ENCODE measurements at regions not wholly inside any gene's neighbourhood (a gene's known extent, or its start where the extent isn't known, plus 50 kb on each side); places are given as distances from the start of the nearest gene placed in this dataset.

DNA sequence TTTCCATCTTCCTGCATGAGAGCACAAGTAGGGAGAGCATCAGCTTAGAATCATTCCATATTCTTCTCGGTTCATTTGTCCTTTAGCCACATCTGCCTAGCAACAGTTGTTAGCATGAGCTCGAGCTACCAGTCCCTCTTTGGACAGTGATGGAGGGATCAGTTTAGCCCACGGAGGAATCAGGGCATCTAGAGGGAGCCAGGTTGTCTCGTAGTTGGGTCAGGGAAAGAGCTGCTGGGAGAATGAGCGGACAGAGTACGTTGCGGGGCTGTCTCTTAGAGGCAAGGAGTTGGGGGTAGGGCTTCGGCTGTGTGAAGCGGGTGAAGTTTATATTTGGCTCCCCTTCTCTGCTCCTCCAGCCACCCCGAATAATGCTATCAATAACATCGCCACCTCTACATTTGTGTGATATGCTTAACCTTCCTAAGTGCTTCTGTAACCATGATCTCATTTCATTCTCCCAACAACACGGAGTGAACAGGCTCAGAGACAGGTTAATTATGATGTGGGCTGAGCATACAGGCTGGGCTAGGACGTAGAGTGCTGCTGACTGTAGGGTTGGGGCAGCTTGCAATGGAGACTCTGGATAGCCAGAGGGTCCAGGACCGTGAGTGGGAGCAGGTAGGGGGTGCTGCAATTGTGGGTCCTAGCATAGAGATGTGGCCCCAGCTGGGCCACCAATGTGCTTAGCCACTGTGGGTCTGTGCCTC, 72.6 kb downstream of the FRMPD3 start:
- CTCF ChIA-PET: no interaction called here
- no peak overlapping the region for H3K27ac Mint-ChIP-seq
- H3K9me3 Mint-ChIP-seq: no peaks in the 10 kb centered on the region

More for the DNA sequence above, 72.6 kb downstream of the FRMPD3 start:
- Mint-ChIP-seq H3K27me3 (ENCODE audit: low read depth) (peaks cover 2% of the 10 kb centered on the region; the same call in 1 of the 2 replicates), H3K4me1 (peaks cover 20% of the 10 kb centered on the region), H3K36me3 (no peaks in the 10 kb centered on the region), H3K4me3 (no peak overlapping the region)
- DNase-seq (ENCODE audit: low spot score) (no peak), ATAC-seq (no peak)
- POLR2A ChIA-PET: no interaction called here
- TF ChIP-seq SMAD3 (CRISPR knock-in tag; IDR thresholded peaks at IDR 0.05; ENCODE audit: borderline replicate concordance) (no peak), NFE2L1 (CRISPR knock-in tag; IDR thresholded peaks at IDR 0.05) (no peak), JAZF1 (CRISPR knock-in tag; IDR thresholded peaks at IDR 0.05) (no peak), ZNF396 (CRISPR knock-in tag; IDR thresholded peaks at IDR 0.05; ENCODE audit: borderline replicate concordance) (no peak), CREM (CRISPR knock-in tag; IDR thresholded peaks at IDR 0.05) (no peak), ZNF671 (CRISPR knock-in tag; IDR thresholded peaks at IDR 0.05) (no peak), GTF2I (CRISPR knock-in tag; conservative IDR thresholded peaks at IDR 0.05) (no peak), OVOL2 (CRISPR knock-in tag; IDR thresholded peaks at IDR 0.05; ENCODE audit: borderline replicate concordance) (no peak), ELF4 (CRISPR knock-in tag; IDR thresholded peaks at IDR 0.05; ENCODE audit: low read depth) (no peak), GRHL2 (CRISPR knock-in tag; IDR thresholded peaks at IDR 0.05; ENCODE audit: insufficient replicate concordance, severe bottlenecking) (no peak), ZNF423 (CRISPR knock-in tag; IDR thresholded peaks at IDR 0.05) (no peak), SOX15 (CRISPR knock-in tag; IDR thresholded peaks at IDR 0.05) (no peak)
- TF ChIP-seq, protein P1, sequence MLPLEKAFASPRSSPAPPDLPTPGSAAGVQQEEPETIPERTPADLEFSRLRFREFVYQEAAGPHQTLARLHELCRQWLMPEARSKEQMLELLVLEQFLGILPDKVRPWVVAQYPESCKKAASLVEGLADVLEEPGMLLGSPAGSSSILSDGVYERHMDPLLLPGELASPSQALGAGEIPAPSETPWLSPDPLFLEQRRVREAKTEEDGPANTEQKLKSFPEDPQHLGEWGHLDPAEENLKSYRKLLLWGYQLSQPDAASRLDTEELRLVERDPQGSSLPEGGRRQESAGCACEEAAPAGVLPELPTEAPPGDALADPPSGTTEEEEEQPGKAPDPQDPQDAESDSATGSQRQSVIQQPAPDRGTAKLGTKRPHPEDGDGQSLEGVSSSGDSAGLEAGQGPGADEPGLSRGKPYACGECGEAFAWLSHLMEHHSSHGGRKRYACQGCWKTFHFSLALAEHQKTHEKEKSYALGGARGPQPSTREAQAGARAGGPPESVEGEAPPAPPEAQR (CRISPR knock-in tag; IDR thresholded peaks at IDR 0.05): no peak
- TF ChIP-seq, protein P2, sequence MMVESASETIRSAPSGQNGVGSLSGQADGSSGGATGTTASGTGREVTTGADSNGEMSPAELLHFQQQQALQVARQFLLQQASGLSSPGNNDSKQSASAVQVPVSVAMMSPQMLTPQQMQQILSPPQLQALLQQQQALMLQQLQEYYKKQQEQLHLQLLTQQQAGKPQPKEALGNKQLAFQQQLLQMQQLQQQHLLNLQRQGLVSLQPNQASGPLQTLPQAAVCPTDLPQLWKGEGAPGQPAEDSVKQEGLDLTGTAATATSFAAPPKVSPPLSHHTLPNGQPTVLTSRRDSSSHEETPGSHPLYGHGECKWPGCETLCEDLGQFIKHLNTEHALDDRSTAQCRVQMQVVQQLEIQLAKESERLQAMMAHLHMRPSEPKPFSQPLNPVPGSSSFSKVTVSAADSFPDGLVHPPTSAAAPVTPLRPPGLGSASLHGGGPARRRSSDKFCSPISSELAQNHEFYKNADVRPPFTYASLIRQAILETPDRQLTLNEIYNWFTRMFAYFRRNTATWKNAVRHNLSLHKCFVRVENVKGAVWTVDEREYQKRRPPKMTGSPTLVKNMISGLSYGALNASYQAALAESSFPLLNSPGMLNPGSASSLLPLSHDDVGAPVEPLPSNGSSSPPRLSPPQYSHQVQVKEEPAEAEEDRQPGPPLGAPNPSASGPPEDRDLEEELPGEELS (CRISPR knock-in tag; IDR thresholded peaks at IDR 0.05): no peak
- TF ChIP-seq, protein P3, sequence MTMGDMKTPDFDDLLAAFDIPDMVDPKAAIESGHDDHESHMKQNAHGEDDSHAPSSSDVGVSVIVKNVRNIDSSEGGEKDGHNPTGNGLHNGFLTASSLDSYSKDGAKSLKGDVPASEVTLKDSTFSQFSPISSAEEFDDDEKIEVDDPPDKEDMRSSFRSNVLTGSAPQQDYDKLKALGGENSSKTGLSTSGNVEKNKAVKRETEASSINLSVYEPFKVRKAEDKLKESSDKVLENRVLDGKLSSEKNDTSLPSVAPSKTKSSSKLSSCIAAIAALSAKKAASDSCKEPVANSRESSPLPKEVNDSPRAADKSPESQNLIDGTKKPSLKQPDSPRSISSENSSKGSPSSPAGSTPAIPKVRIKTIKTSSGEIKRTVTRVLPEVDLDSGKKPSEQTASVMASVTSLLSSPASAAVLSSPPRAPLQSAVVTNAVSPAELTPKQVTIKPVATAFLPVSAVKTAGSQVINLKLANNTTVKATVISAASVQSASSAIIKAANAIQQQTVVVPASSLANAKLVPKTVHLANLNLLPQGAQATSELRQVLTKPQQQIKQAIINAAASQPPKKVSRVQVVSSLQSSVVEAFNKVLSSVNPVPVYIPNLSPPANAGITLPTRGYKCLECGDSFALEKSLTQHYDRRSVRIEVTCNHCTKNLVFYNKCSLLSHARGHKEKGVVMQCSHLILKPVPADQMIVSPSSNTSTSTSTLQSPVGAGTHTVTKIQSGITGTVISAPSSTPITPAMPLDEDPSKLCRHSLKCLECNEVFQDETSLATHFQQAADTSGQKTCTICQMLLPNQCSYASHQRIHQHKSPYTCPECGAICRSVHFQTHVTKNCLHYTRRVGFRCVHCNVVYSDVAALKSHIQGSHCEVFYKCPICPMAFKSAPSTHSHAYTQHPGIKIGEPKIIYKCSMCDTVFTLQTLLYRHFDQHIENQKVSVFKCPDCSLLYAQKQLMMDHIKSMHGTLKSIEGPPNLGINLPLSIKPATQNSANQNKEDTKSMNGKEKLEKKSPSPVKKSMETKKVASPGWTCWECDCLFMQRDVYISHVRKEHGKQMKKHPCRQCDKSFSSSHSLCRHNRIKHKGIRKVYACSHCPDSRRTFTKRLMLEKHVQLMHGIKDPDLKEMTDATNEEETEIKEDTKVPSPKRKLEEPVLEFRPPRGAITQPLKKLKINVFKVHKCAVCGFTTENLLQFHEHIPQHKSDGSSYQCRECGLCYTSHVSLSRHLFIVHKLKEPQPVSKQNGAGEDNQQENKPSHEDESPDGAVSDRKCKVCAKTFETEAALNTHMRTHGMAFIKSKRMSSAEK (CRISPR knock-in tag; IDR thresholded peaks at IDR 0.05; ENCODE audit: borderline replicate concordance): no peak
- TF ChIP-seq, protein P4, sequence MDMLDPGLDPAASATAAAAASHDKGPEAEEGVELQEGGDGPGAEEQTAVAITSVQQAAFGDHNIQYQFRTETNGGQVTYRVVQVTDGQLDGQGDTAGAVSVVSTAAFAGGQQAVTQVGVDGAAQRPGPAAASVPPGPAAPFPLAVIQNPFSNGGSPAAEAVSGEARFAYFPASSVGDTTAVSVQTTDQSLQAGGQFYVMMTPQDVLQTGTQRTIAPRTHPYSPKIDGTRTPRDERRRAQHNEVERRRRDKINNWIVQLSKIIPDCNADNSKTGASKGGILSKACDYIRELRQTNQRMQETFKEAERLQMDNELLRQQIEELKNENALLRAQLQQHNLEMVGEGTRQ (CRISPR knock-in tag; IDR thresholded peaks at IDR 0.05): no peak
- TF ChIP-seq, protein P5, sequence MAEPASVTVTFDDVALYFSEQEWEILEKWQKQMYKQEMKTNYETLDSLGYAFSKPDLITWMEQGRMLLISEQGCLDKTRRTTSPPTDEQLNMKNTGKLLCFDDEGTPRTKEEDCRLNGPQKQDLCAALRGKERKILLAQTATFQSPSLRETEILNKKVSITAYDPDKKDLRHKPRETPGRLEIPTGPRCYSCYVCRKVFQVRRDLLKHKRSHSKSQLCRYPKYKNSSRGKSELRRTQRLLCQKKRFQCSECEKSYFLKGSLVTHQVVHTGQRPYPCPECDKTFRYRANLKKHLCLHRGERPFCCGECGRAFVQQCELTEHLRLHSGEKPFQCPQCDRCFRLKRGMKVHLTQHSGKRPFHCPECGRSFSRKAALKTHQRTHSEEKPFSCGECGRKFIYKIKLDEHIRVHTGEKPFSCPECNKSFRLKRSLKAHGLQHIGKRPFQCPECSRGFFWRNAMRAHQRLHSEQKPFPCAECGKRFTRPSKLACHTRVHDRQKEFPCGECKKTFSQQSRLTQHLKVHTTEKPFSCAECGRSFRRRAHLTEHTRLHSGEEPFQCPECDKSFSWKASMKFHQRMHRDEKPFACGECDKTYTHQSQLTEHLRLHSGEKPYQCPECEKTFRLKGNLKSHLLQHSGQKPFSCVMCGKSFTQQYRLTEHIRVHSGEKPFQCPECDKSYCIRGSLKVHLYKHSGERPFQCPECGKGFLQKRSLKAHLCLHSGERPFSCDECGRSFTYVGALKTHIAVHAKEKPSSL (CRISPR knock-in tag; conservative IDR thresholded peaks at IDR 0.05): no peak

Measured in WTC11 (cell line).